Esophagus mucosa (tissue), 1 donor: ENCODE measurements at regions not wholly inside any gene's neighbourhood (a gene's known extent, or its start where the extent isn't known, plus 50 kb on each side); places are given as distances from the start of the nearest gene placed in this dataset.

Experiments used
- ATAC-seq: fragments of 200-7000 bp; cut with Tn5 transposase; one replicate; pipeline ENCODE4 v1.9.1; 2020
- donor health status: DM: yes; HTN: yes; CAD: no.

DNA sequence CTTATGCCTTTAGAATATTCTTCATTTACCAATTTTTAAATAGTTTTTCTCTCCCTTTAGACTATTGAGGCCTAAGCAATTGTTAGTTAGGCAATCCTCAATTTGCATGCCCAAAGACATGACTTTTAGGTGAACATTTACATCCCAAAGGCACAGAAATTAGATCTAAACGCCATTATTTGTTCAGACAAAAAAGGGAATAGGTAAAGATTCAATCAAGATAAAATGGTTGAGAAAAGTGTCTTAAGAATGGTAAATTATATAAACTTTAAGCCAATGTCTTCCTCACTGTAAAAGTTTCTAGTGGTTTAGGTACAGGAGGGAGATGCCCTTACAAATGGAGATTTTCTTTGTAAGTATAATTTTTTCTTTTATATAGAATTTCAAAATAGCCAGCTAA is 50.2 kb upstream of the MME start:
- no peak for ATAC-seq

GRCh38 chr3:155026999-155027591 is 53.0 kb upstream of the MME start:
- no peak for ATAC-seq

- ATAC-seq = no peak
These were observed 56.0 kb upstream of the MME start for GRCh38 chr3:155024006-155024638.

DNA sequence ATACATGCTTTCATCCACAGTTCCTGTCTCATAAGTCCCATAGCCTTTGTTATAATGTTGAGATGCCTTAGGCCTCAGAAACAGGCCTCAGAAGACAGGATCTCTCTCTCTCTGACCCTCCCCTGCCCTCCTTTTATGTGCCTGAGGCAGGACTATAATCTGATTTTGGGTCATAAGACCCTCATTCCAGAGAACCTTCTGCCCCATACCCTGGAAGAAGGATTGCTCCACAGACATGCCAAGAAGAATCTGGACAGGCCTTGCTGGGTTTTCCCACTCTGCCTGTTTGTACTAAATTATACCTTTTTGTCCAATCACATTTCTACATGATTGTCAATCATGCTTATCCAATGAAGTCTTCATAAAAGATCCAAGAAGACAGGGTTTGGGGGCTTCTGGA is 57.2 kb upstream of the MME start:
- ATAC-seq = no peak

- no peak for ATAC-seq
These were observed 60.5 kb upstream of the MME start for GRCh38 chr3:155019575-155019974.

- ATAC-seq = peak; percentile 59
These were observed 61.3 kb upstream of the MME start for GRCh38 chr3:155018621-155019330.

DNA sequence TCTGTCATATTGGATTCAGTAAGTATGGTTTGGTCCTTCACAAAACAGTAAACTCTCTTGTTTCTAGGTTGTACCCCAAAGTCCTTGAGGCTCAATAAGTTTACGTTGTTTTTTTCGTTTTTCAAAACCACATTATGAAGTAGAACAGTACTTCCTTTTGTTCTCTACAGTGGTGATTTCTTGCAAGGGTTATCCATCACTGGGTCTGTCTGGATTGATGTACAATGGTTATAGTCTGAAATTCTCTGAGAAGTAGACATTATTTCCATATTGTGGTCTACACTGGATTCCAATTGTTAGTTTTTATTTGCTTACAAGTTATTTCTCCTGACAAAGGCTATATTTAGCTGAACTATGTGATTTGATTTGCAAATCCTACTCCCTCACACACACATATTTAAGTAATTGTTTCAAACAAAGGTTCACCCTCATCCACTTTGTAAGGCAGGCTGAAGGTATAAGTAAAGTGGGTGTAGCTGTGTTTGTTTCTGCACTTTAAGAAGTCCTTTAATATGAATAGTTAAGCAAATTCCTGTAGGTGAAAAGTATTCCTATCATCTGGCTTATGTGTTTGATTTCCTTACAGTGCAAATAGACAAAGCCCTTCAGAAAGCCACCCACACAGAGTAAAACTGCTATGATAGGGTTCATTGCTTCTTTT is 64.2 kb upstream of the MME start:
- no peak for ATAC-seq

DNA sequence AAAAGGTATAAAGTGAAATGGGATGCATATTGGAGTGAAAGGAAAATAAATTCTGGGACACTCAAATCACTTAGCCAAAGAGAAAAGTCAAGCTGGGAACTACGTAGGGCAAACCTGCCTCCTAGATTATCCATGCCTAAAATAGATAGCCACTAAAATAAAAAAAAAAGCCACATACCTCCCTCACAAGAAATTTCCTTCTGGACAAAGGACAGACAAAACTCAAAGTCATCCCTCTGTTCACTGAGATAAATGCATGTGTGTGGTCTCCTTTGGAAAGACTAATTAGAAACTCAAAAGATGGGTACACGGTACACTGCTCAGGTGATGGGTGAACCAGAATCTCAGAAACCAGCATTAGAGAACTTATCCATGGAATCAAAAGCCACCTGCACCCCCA is 65.2 kb upstream of the MME start:
- ATAC-seq = no peak

DNA sequence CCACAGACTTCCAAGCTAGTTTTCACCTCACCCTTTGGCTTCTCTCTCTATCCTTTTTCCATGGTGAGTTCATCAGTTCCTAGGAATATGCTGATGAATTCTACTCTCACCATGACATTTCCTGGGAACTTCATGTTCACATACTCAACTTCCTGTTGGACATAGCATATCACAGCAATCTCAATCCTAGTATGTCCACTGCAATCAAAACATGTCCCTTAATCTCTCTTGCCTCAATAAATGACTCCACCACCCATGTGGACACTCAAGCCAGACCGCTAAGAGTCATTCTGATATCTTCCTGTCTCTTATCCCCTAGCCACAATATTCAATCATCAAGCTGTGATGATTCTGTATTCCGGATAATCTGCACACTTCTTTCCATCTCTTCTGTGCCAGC is 66.7 kb upstream of the MME start:
- no peak for ATAC-seq

GRCh38 chr3:155012584-155012983 is 67.5 kb upstream of the MME start:
- ATAC-seq = no peak

DNA sequence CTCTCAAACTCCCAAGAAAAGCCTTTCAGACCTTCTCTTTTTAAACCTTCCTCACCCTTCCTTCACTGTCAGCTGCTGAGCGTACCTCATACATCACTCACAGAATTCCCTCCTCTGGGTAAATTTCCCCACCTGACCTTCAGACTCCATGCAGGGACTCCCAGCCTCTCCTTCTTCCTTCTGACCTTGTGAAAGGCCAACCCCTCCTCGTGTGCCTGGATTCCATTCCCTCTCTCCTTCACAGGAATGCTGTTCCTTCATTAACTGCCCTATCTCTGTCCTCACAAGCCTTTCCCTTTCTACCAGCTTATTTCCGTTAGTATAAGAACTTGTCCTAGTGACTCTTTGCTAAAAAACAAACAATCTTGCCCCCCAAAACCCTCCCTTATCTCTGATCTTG is 69.7 kb upstream of the MME start:
- ATAC-seq = no peak

DNA sequence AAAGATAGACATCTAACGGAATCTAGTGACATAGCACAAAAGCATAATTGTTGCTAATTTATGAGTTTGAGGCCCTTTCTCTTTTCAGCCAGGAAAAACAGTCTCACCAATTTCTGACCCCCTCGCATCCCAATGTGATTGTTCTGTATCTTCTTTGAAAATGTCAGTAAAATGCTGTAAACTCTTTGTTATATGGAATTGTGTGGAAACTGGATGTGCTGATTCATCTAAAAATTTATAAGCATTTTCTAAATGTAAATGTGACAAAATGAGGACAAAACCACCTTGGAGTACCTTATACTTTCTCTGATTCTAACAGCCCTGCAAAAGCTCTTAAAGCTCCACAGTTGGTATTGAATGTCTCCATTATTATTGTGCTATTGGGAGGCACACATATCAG is 70.9 kb upstream of the MME start:
- no peak for ATAC-seq

DNA sequence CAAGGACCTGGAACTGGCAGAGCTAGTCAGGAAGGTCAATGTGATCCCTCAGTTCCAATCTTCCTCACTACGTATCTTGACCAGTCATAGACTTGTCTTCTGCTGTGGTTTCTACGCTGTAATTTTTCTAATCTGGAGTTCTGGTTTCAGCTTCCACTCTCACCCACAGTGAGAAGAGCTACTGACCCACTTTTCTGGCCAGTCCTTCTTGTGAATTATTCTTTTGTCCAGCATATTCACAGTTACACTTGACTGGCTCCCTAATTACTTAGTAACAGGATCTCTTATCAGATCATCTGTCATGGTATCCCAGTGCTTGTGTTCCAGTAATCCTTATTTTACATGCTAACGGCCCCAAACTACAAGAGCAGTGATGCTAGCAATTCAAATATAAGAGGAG is 72.4 kb upstream of the MME start:
- ATAC-seq = no peak

DNA sequence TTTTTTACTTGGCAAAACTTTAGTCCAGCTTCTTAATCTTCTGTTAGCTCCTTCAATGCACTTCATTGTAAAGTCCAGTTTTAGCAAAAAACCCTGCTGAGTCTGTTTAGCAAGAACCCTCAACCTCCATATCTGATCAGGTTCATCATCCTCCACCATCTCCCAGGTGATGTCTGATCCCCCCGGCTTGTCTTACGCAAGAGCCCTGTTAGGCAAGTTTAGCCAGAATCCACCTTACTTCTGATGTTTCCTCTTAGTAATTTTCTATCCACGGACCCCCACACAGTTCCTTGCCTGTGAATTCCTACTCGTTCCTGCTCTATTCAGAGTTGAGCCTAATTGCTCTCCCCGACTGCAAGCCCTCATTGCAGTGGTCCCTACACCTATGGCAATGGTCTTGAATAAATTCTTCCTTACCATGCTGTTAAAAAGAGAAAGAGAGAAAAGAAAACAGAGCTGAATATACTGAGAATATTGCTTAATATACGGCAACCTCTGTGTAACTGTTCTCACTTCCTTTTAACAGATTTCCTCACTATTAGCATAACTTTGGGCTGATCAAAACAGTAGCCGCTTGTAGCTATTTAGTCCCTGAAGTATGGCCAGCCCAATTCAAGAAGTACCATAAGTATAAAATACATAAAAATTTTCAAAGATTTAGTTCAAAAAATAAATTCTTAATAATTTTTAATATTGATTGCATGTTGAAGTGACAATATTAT is 78.7 kb upstream of the MME start:
- no peak for ATAC-seq

- ATAC-seq = no peak
These were observed 87.5 kb upstream of the MME start for GRCh38 chr3:154992655-154993054.

DNA sequence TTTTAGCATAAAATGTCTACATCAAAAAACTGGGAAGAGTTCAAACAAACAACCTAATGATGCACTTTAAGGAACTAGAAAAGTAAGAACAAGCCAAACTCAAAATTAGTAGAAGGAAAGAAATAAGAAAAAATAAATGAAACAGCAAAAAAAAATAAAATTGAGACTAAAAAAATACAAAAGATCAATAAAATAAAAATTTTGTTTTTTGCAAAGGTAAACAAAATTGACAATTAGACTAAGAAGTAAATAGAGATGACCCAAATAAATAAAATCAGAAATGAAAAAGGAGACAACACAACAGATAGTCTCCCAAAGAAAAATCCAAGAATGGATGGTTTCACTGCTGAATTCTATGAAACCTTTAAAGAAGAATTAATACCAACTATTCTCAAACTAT is 89.6 kb upstream of the MME start:
- ATAC-seq = no peak

GRCh38 chr3:154987846-154988245 is 92.3 kb upstream of the MME start:
- ATAC-seq = no peak

DNA sequence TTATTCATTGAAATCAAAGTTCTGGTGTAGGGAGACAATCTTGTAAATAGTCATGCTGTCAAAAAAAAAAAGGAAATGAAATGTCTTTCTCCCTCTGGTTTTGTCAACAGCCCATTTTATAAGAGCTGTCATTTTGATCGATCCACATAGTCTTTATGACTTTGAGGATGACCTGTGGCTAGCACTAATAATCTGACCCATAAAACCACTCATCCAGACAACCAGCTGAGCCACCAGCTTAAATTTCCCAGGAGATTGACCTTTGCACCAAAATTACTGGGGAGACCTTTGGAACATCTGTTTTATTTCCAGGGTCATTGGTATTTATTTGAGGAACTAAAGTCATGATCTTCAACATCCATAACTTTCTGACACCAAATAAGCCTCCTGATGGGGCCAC is 98.5 kb upstream of the MME start:
- ATAC-seq = no peak

DNA sequence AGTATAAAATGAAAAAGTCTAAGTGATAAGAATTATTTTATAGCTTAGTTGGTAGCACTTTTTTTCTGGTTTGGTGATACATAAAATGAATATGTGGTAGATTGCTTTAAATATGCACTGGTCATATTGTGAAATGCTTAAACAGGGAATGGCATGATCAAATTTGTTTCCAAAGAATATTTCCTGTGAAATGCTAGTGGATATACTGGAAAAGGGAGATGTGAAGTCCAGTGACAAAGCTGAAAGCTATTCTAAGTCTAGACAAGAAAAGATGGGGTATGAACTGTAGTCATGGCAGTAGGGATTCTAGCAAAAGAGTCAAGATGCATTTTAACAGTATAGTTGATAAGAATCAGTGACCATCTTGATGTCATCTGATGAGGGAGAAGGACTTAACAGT is 98.9 kb upstream of the MME start:
- ATAC-seq = no peak

DNA sequence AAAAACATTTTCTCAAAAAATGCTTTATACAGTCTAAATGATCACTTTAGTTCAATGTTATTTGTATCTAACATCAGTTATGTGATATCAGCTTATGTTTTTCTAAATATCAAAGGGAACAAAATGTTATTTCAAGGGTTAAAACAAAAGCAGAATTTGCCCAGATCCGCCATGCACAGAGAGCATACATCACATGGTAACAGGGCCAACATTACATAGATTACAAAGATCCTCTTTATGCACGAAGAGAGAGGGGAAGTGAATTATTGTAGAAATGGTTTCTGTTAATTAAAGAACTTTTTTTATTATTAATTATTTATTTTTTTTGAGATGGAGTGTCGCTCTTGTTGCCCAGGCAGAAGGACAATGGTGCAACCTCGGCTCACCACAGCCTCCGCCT is 100.8 kb upstream of the MME start:
- ATAC-seq = no peak

DNA sequence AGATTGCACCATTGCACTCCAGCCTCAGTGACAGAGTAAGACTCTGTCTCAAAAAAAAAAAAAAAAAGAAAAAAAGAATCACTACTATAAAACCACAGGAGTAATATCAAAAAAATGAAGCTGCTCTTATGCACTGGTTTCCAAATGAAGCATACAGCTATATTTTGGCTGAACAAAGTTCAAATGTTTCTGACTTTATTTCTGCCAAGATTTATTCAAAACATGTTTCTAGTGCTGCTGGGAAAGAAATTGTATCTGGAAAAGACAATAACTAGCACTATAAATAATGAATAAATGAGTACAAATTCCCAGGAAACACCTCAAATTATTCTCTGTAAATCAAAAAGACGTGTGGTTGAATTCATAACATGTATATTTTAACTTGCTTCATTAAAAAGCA is 102.5 kb upstream of the MME start:
- ATAC-seq = no peak

DNA sequence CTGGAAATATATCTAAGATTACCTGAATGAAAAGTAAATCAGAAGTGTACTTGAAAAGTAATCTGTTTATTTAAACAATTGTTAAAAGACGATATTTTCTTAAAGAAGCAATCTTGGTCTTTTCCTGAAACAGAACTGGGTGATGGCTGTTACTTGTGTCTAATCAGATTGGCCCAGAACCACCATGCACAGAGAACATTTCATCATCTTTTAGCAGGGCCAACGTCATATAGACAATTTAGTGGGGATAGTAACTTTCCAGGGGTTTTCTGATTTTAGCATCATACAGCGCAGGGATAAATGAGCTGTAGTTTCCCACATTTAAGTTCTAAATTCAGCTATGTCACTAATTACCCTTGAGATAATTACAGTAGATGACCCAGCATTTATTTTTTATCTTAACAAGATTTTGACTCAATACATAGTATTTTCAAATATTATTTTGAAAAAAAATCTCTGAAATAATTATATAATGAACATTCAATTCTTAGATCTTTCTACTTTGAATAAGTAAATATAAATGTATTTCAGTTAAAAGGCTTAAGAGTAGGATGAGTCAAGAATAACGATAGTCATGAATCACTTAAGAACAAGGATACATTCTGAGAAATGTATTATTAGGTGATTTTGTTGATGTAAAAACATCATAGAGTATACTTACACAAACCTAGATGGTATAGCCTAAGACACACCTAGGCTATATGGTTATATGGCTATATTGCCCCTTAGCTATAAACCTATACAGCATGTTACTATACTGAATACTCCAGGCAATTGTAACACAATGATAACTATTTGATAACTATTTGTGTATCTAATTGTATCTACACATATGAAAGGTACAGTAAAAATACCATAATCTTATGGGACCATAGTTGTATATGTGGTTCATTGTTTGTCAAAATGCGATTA is 103.8 kb upstream of the MME start:
- ATAC-seq = peak; percentile 60
